GM12872 (cell line): ENCODE measurements at regions not wholly inside any gene's neighbourhood (a gene's known extent, or its start where the extent isn't known, plus 50 kb on each side); places are given as distances from the start of the nearest gene placed in this dataset.

ENCODE experiments used
- TF ChIP-seq, protein P1 (sequence below): IDR thresholded peaks from 3 replicates; pipeline ENCODE4 v1.5.1; 2011; ENCODE audit warnings: low read depth, mild to moderate bottlenecking, low read length, moderate library complexity; ENCODE audit not compliant: insufficient read depth

DNA sequence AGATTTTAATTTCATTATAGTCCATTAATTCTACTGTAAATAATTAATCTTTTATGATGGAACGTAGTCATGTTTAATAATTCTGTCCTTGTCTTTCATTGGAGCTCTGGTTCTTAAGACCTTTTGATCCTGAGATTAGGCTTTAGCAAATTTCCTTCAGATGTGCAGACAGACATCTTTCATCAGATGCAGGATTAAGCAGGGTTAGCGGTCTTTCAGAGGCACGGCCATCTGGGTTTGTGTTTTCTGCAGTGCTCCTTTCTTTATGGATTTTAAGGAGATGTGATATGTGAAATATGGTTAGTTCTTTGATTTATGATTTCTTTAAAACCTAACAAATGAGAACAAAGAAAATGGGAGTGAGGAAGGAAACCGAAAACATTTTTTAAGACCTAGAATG lies 643.9 kb upstream of the SGCG start:
- TF ChIP-seq, protein P1, sequence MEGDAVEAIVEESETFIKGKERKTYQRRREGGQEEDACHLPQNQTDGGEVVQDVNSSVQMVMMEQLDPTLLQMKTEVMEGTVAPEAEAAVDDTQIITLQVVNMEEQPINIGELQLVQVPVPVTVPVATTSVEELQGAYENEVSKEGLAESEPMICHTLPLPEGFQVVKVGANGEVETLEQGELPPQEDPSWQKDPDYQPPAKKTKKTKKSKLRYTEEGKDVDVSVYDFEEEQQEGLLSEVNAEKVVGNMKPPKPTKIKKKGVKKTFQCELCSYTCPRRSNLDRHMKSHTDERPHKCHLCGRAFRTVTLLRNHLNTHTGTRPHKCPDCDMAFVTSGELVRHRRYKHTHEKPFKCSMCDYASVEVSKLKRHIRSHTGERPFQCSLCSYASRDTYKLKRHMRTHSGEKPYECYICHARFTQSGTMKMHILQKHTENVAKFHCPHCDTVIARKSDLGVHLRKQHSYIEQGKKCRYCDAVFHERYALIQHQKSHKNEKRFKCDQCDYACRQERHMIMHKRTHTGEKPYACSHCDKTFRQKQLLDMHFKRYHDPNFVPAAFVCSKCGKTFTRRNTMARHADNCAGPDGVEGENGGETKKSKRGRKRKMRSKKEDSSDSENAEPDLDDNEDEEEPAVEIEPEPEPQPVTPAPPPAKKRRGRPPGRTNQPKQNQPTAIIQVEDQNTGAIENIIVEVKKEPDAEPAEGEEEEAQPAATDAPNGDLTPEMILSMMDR = no peak

DNA sequence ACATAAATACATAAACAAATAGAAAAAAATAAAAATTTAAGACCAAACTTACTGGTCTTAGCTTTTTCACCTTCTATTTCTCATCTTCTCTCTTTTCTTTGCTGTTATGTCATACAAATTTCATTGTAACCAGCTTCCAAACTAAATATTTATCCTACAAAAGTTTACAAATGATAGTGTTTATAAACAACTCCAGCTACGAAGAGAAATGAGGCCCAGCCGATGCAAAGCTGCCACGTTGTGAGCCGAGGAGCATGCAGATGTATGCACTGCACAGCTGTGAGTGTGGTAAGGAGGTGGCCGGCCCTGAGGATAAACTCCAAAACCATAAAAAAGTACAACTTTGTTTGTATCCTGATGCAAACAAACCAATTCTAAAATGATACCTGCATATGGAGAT lies 642.4 kb upstream of the SGCG start:
- TF ChIP-seq, protein P1 = no peak

DNA sequence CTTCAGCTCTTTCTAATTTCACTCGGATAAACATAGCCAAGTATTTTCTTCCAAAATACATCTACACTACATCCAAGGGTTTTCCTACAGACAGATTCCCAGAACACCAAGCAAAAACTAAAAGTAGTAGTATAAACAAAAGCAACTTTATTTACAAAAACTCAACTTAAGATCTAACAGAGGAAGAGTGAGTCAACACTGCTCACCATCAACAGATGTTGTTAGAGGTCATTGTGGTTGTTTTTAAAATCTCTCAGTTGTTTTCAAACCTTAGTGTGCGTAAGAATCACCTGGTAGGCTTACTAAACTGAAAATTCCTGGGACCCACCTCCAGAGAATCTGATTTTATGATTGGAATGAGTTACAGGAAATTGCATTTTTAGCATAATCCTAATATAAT lies 631.7 kb upstream of the SGCG start:
- TF ChIP-seq, protein P1 = no peak

DNA sequence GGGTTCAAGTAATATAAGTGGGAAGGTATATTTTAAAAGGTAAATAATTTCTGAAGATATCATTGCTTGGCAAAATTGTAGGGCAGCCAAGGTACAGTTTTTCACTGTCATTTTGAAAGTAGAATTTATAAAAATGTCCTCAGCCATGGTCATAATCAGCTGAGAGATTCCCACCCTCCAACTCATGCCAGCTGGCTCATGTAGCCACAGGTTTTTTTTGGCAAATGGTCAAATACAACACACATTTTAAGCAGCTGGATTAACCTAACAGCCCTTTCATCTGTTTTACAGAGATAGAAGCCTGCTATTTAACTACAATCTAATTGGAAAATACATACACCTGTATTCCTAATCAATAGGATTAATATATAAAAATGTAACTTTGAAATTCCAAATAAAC lies 619.2 kb upstream of the SGCG start:
- TF ChIP-seq, protein P1 = no peak

DNA sequence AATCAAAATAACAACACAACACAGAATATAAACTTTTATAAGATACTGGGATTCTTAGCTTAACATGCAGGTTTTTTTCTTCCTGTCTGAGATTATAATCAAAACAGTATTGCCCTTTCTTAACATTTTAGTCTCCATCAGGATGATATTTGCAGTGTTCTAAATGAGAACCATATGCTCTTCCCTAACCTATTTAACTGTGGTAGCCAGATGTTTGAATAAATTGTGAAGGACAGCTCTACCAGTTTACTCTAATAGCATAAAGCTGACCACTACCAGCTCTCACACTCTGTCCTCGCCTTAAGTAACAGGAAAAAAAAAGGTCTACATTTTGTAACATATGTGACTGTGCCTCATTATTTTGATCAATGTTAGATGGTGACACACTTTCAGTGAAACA lies 618.7 kb upstream of the SGCG start:
- TF ChIP-seq, protein P1 = no peak

DNA sequence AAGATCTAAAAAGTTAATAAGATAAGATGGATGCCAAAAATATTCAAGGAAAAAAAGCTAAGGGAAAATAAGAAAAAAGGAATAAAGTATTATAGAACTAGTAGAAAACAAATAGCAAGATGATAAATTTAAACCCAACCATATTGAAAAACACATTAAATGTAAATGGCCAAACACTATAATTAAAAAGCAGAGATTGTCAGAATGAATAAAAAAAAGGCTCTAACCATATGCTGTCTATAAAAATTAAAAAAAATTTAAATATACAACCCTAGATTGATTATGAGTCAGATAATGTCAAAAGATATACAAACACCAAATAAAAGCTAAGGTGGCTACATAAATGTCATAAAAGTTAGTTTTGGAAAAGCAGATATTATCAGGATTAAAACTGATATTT lies 617.5 kb upstream of the SGCG start:
- TF ChIP-seq, protein P1 = no peak

DNA sequence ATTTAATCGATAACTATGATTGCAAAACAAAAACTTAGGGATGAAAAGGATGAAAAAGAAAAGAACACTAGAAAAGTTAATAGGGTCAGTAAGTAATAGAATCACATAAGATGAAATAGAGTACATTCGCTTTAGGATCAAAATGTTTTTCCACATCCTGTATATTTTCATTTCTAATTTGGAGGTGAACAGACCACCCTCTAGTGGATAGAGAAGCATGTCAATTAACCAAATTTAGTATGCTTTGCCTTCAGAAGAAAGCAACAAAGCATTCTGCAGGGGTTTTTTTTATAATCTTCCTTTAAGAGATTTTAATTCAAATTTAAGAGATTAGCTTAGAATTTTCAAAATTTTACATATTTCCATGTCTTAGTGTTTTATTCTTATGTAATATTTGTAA lies 611.0 kb upstream of the SGCG start:
- TF ChIP-seq, protein P1 = no peak

DNA sequence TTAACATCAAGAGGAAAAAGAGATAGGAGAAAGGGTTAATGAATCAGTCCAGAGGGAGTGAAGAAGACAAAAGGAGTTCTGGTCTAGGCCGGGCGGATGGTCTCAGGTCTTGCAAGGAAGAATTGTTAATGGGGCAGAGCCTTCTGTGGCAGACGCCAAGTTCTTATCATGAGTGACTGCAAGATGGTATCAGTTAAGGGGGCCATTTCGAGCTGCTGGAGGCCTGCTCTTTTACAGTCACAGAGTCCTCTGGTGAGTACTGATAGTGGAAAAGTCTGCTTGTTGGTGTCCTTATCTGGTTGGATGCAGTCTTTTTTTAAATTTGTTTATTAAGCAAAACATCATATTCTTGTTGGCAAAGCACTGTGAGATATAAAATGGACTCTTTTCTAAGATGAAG lies 590.9 kb upstream of the SGCG start:
- TF ChIP-seq, protein P1 = no peak
